Vagina (tissue), 2 donors: ENCODE measurements at regions not wholly inside any gene's neighbourhood (a gene's known extent, or its start where the extent isn't known, plus 50 kb on each side); places are given as distances from the start of the nearest gene placed in this dataset.

Experiments used
- POLR2A ChIP-seq, 2 donors: fragments of 450-650 bp; IDR thresholded peaks; one replicate each; pipeline ENCODE4 v1.6.1; 2017; ENCODE audit warnings: antibody characterized with exemption in 2 of 2, mild to moderate bottlenecking in 2 of 2, moderate library complexity in 2 of 2
- TF ChIP-seq, protein P1 (sequence below), 3 experiments: fragments of 450-650 bp in 2 of 3; fragments of 200-600 bp in 1 of 3; sonication (generic) in 1 of 3; IDR thresholded peaks; one replicate each; pipeline ENCODE4 v1.5.1; 2017 to 2019; ENCODE audit warnings: antibody characterized with exemption in 3 of 3, mild to moderate bottlenecking in 2 of 3, moderate library complexity in 2 of 3

DNA sequence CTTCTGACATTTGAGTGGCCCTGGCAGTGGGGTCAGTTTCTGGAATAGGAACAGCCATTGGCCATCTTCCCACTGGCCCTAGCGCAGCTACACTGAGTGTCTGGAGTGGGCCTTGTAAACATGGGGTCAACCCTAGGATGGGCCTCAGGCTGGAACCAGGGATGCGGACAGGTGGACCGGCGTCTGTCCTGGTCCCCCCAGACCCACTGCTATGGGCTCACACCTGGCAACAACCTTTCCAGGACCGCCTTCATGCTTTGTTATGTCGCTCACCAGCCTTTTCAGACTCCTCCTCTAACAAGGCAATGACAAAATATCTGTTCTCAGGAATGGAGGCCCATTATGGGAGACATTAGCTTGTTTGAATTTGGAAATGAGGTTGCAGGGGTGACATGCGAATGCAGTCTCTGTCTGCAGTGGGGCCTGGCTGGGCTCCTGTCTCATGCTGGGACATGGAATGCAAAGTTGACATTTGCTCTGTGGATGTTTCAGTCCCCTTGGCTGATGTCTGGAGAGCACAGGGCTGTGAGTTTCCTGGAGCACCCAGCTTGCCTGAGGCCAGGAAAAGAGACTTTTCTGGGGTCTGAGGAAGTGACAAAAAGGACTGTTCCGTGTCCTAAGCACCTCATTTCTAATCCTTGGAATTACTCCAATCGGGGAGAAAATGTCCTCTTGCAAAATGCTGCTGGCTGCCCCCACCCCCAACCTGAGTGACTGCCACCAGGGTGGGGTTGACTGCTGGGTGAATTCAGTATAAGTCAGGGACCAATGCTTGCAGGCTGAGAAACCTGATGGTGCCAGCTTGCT lies 98.7 kb upstream of the PMEPA1 start:
- TF ChIP-seq POLR2A (IDR thresholded peaks at IDR 0.05), result no peak
- TF ChIP-seq, protein P1, sequence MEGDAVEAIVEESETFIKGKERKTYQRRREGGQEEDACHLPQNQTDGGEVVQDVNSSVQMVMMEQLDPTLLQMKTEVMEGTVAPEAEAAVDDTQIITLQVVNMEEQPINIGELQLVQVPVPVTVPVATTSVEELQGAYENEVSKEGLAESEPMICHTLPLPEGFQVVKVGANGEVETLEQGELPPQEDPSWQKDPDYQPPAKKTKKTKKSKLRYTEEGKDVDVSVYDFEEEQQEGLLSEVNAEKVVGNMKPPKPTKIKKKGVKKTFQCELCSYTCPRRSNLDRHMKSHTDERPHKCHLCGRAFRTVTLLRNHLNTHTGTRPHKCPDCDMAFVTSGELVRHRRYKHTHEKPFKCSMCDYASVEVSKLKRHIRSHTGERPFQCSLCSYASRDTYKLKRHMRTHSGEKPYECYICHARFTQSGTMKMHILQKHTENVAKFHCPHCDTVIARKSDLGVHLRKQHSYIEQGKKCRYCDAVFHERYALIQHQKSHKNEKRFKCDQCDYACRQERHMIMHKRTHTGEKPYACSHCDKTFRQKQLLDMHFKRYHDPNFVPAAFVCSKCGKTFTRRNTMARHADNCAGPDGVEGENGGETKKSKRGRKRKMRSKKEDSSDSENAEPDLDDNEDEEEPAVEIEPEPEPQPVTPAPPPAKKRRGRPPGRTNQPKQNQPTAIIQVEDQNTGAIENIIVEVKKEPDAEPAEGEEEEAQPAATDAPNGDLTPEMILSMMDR (IDR thresholded peaks at IDR 0.05), result no peak
